Renal cortical epithelial cell (primary cell): ENCODE measurements at regions not wholly inside any gene's neighbourhood (a gene's known extent, or its start where the extent isn't known, plus 50 kb on each side); places are given as distances from the start of the nearest gene placed in this dataset.

Source experiments
- DNase-seq: peaks from one replicate; pipeline ENCODE4 v3.0.0-alpha.2; 2011; ENCODE audit warnings: low read depth

DNA sequence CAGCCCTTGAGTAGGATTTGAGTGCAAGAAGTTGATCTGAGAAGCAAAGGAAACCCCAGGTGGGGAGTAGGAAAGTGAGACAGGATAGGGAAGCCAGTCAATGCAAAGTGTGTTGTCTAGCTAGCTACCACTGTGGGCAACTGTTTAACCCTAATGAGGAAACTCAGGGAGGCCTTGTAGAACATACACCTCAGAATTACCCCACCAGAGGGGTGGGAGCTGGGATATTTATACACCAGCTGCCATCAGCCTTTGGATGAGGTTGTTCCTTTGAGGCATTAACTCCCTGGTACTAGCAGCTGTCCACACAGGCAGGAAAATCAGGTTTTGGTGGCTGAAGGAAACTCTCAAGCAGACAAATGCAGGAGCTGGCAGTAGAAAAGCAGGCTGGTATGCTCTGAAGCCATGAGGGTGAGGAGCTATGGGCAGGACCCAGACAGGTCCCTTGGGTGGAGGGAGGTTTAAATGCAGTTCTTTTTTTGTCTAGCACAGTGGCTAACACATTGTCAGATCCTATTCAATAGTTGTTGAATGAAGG lies 60.1 kb upstream of the ARID5B start:
- DNase-seq: no peak

DNA sequence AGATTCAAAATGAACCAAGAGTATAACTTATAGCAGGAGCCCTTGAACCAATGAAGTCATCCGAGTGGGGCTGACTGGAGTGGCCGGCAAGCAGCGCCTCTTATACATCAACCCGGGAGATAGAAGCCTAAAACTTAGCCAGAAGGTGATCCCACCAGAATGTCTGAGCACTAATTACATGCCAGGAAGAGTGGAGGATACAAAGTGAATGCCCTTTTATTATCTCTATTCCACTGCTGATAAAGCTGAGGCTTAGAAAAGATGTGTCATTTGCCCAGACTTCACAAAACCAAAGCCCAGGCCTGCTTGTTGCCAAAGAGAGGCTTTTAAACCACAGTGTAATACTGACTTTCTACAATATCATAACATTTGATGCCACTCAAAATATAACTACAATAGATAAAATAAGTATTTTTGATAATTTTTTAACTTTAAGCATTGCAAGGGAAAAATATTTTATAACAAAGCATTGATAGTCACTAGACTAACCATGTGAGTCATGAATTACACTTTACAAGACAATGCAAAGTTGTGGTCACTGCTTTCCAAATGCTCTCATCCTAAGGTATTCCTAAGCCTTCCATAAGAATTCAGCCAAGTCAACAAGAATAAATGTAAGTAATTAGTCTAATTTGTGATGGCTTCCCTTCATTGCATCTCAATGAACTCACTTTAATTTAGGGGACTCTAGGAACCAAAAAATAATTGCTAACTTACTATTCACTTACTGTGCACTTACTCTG lies 58.6 kb upstream of the ARID5B start:
- DNase-seq: peak; percentile 86

DNA sequence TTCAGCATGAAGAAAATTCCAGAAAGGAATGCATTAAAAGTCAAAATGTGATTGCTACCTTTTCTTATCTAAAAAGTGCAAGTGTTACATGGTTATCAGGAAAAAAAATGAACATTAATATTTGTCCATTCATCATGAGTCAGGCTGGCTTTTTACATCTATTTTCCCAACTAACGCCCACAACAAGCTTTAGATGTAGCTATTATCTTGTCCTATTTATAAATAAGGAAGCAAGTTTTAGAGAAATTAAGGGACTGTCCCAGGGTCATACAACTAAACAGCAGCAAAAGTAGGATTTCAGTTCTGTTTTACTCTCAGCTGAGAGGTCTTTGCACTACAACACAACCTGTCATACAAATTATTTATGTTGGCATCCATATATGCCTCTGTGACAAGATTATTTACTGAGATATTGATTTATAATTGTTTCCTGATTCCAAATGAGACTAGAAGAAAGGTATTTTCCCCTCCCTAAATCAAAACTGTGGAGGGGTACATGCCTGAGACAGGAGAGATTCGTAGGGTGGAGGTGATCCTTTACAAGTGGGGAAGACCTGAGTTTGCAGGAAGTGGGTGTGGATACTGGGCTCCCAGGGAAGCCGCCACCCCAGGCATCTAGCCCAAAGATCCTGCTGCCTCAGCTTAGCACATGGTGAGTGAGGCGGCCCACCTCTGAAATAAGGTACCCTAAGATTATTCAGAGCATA lies 57.2 kb upstream of the ARID5B start:
- no peak for DNase-seq

GRCh38 chr10:61845196-61845949 lies 56.1 kb upstream of the ARID5B start:
- DNase-seq: peak; percentile 65

- no peak for DNase-seq
Measured at GRCh38 chr10:61845950-61846268, 55.6 kb upstream of the ARID5B start.

GRCh38 chr10:61846370-61847031 lies 55.0 kb upstream of the ARID5B start:
- no peak for DNase-seq

GRCh38 chr10:61847087-61847486 lies 54.4 kb upstream of the ARID5B start:
- no peak for DNase-seq

- DNase-seq: no peak
Measured at GRCh38 chr10:61847640-61848039, 53.9 kb upstream of the ARID5B start.

DNA sequence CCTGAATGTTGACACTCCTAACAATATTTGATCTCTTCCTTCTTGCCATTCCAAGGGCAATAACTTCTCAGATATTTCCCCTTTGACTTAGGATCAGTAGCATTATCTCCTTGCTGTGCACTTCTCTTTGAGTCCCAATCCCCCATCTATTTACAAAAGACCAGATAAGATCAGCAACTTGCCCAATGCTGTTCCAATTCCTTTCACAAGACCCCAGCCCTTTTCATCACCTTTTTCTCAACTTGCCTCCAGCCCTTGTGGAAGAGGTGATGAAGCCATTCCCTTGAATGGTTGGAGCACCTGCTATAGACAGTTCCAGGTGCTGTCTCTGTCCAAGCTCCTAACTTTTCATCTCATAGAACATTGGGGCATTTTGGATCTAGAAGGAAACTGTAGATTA lies 51.1 kb upstream of the ARID5B start:
- DNase-seq: no peak
